HG02981 (cell line): ENCODE measurements at regions not wholly inside any gene's neighbourhood (a gene's known extent, or its start where the extent isn't known, plus 50 kb on each side); places are given as distances from the start of the nearest gene placed in this dataset.

Experiments
- ATAC-seq: cut with Tn5 transposase; IDR thresholded peaks from one replicate; pipeline ENCODE4 v1.9.1; 2021; ENCODE audit warnings: mild to moderate bottlenecking, moderate library complexity; ENCODE audit not compliant: unreplicated experiment

DNA sequence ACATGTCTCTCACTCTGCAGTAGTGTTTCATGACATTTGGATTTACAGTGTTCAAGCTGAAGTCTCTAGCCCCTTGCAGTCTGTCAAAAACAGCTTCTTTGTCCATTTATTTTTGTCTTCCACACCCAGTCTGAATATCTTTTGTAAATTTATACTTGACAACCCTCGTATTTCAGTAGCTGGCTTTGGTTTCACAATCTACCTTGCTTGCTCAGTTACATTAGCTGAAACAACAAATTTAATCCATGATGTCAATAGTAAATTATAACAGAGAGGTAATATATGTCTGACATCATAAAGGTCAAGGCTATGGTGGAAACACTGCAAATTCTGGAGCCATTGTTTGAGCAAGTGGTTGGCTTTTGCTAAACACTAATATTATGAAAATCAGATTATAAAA lies 328.7 kb downstream of the MTX2 start:
- no peak for ATAC-seq

GRCh38 chr2:176598351-176598750 lies 329.1 kb downstream of the MTX2 start:
- no peak for ATAC-seq

DNA sequence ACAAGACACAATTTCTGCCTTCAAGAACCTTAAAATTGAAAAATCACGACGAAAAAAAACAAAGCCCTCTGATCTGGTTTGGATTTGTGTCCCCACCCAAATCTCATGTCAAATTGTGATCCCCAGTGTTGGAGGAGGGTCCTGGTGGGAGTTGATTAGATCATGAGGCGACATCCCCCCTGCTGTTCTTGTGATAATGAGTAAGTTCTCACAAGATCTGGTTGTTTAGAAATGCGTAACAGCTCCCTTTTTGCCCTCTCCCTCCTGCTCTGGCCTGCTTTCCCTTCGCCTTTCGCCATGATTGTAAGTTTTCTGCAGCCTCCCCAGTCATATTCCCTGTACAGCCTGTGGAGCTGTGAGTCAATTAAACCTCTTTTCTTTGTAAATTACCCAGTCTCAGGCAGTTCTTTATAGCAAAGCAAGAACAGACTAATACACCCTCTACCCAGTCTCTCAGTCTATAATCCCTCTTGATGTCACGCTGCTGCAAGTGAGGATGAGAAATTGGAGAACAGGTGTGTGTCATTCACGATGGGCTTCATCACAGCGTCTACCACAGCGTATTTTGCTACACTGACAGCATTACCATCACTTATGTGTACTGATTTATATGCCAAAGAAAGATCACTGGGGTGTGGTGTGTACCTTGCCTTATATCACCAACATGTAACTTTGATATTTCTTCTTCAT lies 330.7 kb downstream of the MTX2 start:
- no peak for ATAC-seq

- ATAC-seq, result no peak
Measured at GRCh38 chr2:176601066-176601465, 331.8 kb downstream of the MTX2 start.

DNA sequence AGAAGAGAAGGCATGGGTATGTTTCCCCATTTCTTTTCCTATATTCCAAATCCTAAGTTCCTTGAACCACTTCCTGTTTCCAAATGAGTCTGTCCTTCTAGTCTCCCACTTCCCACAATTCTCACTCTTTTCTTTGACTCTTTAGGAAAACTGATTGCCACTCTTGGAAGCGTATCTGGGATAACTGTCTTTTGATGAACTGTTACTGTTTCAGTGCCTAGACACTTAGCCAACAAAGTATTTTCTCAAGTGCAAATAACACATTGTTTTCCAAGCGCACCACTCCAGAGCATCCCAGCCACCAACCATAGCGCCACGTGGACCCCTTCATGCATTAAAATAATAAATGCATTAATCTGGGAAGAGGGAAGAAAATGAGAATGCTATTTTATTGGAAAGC lies 342.8 kb downstream of the MTX2 start:
- ATAC-seq, result no peak

DNA sequence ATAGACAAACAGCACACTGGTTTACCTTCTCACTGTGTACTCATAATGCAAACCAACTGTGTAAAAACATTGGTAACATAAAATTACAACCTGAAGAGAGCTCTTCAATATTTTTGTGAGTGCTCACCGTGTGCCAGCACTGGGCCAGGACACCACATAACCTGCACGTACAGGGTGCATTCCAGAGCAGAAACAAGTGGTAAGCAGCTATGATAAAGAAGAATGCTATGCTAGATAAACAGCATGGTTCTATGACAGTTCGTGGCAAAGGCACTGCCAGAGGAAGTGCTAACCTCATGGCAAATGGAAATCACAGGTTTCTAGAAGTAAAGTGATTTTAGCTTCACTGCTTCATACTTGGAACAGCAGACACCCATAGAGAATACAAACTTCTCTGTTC lies 343.5 kb downstream of the MTX2 start:
- no peak for ATAC-seq

DNA sequence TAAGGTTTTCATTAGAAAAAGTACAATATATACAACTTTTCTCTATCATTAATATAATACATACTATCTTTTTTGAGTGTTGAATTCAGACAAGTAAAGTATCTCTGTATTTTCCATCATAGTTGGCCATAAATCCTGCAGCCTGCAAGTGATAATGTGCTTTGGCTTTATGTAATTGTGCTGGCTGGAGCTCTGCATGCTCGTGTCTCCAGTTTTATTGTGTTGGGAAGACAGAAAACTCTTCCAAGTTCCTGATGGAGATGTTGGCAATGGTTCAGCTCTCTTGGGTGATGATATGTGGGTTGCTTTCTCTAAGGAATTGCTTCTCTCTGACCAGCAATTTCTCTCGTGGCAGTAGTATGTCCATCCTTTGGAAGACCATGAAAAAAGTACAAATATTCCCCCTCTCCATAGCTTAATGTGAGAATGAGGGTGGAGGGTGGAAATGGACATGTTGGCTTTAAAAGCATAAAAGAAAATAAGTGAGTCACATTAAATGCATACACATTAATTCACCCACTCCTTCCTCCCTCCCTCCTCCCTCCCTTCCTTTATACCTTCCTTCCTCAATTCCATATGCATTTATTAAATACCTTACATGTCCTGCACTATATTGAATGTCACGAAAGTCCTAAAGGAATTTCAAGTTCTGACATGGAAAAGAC lies 344.2 kb downstream of the MTX2 start:
- no peak for ATAC-seq

DNA sequence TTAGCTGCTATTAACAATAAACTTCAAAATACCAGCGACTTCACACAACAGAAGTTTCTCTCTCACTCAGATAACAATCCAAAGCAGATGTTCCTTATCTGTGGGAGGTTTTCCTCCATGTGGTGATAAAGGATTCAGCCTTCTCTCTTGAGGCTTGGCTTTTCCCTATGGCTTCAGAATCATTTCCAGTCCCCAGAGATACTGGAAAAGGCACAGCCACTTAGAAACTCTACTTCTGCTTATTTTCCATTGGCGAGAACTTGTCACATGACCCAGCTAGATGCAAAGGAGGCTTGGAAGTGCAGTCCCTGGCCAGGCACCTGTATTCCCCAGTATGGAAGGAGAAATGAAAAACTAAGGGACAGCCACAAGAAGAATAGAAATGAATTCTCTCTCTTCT lies 344.8 kb downstream of the MTX2 start:
- ATAC-seq, result no peak

- no peak for ATAC-seq
Measured at GRCh38 chr2:176614930-176615329, 345.7 kb downstream of the MTX2 start.

- no peak for ATAC-seq
Measured at GRCh38 chr2:176619504-176619903, 350.3 kb downstream of the MTX2 start.

DNA sequence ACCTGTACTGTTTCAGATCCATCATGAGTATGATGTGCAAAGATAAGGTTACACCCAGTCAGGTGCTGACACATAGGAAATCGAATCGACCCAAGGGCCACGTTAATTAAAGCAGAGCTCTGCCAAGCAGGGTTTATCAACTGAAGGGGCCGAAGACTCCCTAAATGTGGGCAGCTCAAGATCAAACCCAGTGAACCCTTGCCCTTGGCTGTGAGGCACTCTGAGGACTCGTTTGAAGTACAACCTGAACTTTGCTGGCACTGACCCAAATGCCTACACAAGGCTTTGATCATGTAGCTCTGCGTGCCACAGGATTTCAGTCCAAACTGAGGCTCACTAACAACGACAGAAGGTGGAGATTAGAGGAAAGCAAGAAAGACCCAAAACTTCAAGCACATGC lies 352.1 kb downstream of the MTX2 start:
- ATAC-seq, result no peak

GRCh38 chr2:176622792-176623191 lies 353.6 kb downstream of the MTX2 start:
- no peak for ATAC-seq

- ATAC-seq, result no peak
Measured at GRCh38 chr2:176626796-176627195, 357.6 kb downstream of the MTX2 start.

DNA sequence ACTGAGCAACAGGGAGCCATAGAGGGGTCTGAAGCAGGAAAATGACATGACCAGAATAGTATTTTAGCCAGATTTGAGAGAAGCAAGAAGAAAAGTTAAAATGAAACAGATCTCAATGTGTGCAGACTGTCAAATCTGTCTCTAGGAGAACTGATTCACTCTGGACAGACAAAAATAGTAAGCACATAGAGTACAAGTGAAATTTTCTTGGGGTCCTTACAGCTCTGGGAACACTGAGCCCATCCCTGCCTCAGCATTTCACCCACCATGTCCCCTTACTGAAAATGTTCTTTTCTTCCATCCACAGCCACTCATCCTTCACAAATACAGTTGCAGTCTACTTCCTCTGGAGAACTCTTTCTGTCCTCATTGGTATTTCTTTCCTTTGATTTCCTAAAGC lies 359.2 kb downstream of the MTX2 start:
- ATAC-seq, result no peak

- no peak for ATAC-seq
Measured at GRCh38 chr2:176633754-176634153, 364.5 kb downstream of the MTX2 start.

DNA sequence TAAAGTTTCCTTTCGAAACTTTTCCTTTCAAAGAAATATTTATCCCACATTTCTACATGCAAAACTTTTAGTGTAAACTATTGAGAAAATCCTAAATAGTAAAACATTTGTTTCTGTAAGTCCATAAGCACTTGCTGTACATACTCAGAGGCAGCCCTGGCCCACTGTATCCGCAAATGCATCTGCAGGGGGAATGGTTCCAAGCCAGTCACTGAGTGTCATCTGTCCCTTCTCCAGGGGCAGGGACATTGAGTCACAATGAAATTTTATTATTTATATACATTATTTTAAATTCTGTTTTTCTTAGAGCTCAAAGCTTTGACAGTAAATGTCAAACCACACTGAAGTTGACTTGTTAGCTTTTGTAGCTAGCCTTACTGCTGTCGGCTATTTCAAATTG lies 367.2 kb downstream of the MTX2 start:
- ATAC-seq, result no peak

DNA sequence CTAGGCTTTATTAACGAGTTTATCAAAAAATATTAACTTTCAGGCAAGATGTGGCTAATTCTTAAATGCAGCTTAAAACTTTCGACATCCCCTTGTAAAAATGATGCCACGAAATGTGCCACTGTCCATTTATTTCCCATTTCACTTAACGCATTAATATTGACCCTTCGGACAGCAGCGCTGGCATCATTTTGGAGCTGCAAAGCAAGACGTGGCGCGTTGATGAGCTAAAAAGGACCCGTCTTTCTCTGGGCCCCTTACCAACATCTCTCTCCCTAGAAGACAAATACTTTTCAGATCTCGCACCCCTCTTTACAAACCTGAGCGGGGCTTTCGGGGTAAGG lies 367.9 kb downstream of the MTX2 start:
- ATAC-seq, result no peak

DNA sequence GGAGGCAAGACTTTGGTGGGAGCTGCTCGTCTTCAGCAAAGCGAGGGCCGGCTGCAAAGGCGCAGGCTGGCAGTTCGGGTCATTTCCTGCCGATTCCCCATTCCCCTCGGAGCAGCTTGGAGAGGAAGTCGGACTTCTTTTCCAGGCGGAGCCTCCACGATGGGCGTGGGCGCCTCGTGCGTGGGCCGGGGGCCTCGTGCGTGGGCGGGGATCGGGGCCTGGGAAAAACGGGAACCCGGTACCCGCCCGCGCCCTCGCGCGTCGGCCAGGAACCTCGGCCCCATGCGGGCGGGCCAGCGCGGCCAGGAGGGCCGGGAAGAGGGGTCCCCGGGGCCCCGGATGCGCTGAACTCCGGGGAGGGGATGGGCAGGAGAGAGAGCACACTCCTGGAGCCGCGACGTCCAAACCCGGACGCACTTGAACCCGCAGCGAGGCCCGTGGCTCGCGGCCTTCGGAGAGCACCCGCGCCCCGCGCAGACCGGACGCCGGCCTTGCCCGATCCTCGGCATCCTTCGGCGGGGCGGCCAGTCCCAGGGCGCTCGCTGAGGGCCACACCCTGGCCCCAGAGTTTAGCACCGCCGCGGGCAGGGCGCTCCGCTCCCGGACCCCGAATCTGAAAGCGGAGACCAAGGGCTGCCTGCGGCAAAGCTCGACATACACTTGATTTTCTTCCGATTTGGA lies 368.4 kb downstream of the MTX2 start:
- peak; percentile 28 for ATAC-seq

DNA sequence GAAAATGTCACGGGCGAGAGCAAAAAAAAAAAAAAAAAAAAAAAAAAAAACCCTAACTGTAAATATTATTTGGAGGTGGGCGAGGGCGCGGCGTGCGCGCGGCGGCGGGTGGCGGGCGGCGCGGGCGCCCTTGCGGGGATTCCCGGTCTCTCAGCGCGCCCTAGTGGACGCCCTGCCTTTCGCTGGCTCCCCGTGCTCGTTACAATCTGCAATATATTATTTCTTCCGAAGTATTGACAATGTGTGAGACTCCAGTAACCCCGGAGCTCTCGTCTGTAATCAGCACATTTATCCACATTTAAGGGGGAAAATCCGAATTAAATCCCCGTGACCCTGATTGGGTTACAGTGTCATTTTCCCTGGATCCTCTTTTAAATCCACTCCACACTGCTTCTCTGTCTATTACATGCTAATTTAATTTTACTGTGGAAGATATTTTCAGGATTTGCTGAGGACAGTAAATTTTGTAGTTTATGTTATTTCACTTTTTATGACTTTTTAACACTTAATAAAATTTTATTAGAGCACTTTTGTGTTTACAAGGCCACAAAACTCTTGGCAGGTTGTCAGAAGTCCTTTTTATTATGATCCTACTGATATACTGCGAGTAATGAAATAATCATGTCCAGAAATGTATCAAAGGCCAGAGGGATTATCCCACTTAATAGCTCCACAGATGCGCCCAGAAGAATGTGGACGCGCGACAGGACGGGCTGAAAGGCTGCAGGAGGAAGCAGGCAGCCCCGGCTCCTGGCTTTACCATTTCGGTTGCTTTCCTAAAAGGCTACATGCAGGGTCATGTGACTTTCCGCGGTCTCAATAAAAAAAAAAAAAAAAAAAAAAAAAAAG lies 369.1 kb downstream of the MTX2 start:
- ATAC-seq, result peak; percentile 74

DNA sequence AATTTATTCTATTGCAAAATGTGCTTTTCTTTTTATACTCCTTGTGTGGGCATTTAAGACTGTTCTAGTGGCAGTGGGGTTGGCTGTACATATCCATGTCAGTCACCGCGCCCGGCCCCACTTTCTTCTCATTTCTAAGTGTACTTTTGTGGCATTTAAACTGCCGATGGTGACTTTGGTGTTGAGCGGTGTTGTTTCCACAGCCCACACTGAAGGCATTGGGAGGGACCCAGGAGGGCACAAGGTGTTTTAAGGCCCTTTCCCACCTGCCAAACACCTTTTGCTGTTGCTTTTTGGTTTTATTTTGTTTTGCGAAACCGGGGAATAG lies 369.7 kb downstream of the MTX2 start:
- no peak for ATAC-seq

GRCh38 chr2:176639671-176640070 lies 370.4 kb downstream of the MTX2 start:
- no peak for ATAC-seq

DNA sequence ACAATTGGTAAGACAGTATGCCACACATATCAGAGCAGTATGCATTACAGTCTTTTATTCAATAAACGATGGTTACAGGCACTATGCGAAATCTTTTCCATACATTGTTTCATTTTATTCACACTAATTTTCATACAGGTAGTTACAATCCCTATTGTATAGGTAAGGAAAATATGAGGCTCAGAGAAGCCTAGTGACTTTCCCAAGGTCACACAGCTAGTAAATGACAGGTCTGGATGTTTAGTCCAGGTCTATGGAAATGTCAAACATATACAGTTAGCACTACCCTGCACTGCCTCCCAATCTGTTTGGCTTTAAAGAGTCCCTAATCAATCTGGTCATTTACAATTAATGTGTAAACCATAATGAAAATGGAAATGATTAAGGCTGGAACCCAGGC lies 372.2 kb downstream of the MTX2 start:
- ATAC-seq, result no peak
